ENCODE measurements at regions not wholly inside any gene's neighbourhood (a gene's known extent, or its start where the extent isn't known, plus 50 kb on each side); places are given as distances from the start of the nearest gene placed in this dataset.

- no peak for DNase-seq (ENCODE audit: low spot score)
Observed at GRCh38 chr14:98705871-98706300, 566.1 kb downstream of the BCL11B start.

GRCh38 chr14:98707522-98707921 lies 564.5 kb downstream of the BCL11B start:
- no peak for DNase-seq (ENCODE audit: low spot score)

GRCh38 chr14:98708555-98708954 lies 563.4 kb downstream of the BCL11B start:
- DNase-seq (ENCODE audit: low spot score): no peak

DNA sequence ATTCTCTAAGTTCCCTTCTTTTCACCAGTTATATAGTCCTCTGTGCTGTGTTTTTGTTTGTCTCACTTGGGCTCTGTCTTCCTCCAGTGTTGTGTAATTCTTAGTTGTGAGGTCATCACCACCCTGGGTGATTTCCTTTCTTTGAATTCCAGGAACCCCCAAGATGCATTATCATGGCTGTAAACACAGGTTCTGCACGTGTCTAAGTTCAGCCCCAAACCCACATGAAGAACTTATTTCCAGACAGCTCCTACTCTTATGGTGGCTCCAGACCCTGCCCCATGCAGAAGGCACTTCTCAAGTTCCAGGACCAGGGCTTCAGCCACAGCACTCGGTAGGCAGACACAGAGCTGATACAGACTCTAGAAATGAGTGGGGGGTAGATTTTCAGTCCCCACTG lies 560.5 kb downstream of the BCL11B start:
- DNase-seq (ENCODE audit: low spot score): no peak

GRCh38 chr14:98714626-98715425 lies 557.2 kb downstream of the BCL11B start:
- DNase-seq (ENCODE audit: low spot score): no peak

GRCh38 chr14:98716133-98716532 lies 555.9 kb downstream of the BCL11B start:
- no peak for DNase-seq (ENCODE audit: low spot score)

DNA sequence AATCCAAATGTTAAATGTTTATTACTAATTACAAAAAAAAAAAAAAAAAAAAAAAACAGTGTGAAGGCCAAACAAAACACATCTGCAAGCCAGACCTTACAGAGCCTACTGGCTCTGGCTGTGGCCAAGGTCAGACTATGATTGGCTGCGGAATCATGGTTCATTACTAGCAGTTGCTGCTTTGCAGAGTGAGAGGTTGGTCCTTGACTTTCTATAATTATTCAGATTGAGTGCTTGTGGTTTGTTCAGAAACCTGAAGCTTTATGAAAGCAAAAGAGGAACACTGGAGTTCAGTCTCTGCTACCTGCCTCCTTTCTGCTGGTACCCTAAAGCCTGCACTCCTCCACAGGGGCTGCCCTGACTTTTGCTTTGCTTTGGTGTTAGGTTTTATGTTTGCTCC lies 550.9 kb downstream of the BCL11B start:
- no peak for DNase-seq (ENCODE audit: low spot score)

- DNase-seq (ENCODE audit: low spot score): no peak
Observed at GRCh38 chr14:98724734-98725133, 547.3 kb downstream of the BCL11B start.

GRCh38 chr14:98725191-98725590 lies 546.8 kb downstream of the BCL11B start:
- DNase-seq (ENCODE audit: low spot score): no peak

GRCh38 chr14:98725676-98726075 lies 546.3 kb downstream of the BCL11B start:
- no peak for DNase-seq (ENCODE audit: low spot score)

DNA sequence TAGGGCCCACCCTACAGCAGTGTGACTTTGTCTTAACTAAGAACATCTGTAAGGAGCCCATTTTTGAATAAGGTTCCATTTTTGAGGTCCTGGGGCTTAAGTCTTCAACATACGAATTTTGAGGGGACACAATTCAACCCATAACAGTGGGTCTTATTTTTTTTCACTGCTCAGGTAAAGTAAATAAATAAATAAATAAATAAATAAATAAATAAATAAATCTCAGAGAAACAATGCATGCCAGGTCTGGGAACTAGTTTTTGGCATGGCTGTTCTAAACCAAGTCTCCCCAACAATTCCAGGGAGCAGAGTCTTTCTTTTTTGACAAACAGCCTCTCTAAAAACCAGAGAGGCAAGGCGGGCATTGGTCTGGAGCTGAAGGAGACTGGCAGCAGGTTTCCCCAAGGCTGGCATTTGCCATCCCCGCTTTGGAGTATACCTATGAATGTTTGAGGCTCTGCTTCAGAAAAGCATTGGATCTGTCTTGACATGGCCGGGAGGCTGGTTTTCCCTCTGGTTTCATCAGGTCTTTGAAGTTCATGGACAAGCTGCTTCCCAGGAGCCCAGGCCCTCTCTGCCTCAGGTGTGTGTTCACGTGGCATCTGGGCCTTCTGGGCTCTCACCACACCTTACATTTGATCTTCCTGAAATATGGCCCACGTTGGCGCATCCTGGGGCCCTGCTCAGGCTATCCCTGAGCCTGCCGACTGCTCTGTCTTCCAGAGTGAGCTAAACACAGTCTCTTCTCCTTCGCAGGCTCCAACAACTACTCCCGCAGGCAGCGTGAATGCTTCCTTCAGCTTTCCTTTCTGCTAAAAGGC lies 545.2 kb downstream of the BCL11B start:
- no peak for DNase-seq (ENCODE audit: low spot score)

DNA sequence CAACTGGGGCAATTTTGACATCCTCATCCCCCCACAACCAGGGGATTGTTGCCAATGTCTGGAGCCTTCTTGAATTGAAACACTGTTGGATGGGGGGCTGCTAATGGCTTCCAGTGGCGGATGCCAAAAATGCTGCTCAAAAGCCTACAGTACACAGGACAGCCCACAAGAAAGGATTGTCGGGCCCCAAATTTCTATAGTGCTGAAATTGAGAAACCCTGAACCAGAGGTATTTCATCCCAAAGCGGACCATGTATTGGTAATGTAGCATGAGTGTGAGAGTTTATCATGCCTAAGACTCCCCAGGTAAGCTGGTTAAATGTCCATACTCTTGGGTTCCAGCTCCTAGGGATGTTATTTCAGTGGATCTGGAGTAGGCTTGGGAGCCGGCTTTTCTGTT lies 544.0 kb downstream of the BCL11B start:
- no peak for DNase-seq (ENCODE audit: low spot score)

DNA sequence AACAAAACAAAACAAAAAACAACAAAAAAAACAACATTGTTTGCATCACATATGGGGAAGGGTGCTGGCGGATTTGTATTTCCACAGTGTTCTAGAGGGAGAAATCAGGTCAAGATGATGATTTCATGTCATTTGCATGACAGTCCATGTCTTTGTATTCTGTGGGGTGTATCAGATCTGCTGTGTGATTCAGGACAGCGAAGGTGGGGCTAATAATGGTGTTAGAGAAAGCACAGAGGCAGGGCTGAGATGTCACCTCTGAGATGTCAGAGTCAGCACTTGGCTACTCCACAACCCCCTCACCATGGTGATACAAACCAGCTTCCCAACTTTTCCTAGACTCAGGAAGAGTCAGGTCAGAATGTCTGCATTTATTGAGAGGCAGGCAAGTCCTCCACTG lies 543.2 kb downstream of the BCL11B start:
- DNase-seq (ENCODE audit: low spot score): no peak

DNA sequence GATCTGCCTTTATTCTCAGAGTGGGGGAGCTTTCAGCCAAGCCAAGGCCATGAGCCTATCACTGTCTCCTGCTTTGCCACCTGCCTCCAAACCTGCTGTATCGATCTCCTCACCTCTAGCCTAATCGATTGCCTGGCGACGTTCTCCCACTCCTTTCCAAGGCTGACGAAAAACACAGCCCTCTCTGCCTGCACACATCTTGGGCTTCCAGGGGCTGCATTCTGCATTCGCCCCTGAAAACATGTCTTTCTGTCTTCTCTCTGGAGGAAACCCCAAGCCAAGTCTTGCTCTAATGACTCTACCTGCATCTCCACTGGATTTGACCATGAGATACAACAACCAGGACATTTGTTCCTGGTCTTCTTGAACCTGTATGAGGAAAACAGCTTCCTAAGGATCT lies 540.7 kb downstream of the BCL11B start:
- no peak for DNase-seq (ENCODE audit: low spot score)

GRCh38 chr14:98731701-98732100 lies 540.3 kb downstream of the BCL11B start:
- no peak for DNase-seq (ENCODE audit: low spot score)

- DNase-seq (ENCODE audit: low spot score): no peak
Observed at GRCh38 chr14:98733536-98733935, 538.5 kb downstream of the BCL11B start.

DNA sequence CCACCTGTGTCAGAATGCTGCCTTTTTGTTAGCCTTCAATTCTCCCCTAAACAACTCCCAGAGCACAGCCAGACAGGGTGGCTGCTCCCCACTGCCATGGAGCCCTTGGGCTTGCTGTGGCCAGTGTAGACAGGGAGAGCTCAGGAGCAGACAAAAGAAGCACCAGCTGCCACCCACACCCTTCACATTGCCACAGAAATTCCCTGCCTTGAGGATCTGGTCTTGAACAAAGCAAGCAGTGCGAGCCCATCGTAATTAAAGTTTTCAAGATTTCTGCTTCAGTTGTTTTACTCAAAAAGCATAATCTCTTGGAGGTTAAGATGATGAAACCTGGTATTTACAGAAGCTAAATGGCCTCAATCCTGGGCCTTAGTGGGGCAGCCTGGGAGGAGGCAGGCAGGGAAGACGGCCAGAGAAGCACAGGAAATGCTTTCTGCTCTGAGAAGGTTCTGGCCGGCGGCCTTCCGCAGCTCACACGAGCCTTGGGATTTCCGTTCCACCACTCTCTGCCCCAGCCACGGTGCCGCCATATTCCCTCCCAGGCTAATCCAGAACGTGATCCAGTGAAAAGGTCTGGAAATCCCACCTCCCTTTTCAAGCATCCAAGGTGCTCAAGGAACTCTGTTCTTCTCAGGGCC lies 535.2 kb downstream of the BCL11B start:
- DNase-seq (ENCODE audit: low spot score): no peak

DNA sequence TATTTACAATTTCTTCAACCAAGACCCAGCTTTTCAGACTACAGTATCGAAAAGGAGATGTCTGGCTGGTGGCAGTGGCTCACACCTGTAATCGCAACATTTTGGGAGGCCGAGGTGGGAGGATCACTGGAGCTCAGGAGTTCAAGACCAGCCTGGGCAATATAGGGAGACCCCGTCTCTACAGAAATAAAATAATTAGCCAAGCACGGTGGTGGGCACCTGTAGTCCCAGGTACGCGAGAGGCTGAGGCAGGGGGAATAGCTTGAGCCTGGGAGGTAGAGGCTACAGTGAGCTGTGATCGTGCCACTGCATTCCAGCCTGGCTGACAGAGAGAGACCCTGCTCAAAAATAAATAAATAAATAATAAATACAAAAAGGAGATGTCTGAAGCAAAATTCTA lies 530.5 kb downstream of the BCL11B start:
- DNase-seq (ENCODE audit: low spot score): no peak

DNA sequence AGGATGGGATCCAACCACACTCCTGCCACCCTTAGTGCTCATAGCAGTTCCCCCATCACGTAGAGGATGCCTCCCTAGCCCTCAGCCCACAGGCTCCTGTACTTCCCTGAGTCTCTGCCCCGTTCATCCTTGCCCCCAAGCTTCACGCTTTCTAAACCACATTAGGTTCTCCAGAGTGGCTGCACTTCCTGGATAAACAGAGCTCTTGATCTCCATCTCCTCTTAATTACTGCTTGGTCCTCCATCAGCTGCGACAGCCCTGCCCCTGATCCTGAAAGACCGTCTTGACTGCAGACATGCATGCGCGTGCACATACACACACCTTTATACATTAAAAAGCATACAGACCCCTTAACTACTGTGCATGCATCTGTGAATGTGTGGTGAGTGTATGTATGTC lies 530.0 kb downstream of the BCL11B start:
- DNase-seq (ENCODE audit: low spot score): no peak

DNA sequence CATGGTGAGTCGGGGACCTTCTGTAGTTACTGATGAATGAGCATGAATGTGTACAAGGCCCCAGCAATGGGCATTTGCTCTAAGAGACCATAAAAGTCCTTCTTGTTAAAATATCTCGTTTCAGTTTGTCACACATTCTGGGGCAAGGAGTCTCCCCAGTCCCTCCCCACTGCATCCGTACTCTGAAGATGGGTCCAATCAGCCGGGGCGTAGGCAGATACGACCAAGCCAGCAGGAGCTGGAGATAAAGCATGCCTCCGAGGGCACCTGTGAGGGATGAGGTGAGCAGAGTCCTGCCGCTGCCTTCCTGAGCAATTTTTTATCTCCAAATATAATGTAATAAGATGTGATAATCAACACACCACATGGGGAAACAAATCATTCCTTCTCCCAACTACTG lies 528.5 kb downstream of the BCL11B start:
- no peak for DNase-seq (ENCODE audit: low spot score)

DNA sequence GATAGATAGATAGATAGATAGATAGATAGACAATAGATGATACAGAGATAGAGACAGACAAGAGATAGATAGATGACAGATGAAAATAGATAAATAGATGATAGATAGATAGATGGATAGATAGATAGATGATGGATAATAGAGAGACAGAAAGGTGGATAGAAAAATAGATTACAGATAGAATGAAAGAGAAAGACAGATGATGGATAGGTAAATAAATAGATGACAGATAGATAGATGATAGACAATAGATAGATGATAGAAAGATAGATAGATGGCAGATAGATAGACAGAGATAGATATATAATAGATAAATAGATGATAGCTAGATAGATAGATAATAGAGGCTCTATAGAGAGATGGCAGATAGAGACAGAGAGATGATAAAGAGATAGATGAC lies 523.0 kb downstream of the BCL11B start:
- DNase-seq (ENCODE audit: low spot score): no peak

DNA sequence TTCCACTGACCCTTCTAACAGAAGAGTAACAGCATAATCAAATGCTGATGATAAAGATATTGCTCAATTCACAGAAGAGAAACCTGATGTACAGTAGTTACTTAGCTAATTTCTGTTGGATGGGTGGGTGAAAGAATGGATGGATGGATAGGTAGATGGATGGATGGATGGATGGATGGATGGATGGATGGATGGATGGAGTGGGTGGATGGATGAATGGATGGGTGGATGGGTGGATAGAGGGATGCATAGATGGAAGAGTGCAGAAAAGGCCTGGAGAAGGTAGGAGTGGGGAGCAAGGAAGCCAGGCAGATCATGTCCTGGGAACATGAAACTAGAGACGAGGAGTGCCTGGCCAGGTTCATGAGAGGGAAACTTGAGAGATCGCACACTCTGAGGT lies 520.9 kb downstream of the BCL11B start:
- no peak for DNase-seq (ENCODE audit: low spot score)

DNA sequence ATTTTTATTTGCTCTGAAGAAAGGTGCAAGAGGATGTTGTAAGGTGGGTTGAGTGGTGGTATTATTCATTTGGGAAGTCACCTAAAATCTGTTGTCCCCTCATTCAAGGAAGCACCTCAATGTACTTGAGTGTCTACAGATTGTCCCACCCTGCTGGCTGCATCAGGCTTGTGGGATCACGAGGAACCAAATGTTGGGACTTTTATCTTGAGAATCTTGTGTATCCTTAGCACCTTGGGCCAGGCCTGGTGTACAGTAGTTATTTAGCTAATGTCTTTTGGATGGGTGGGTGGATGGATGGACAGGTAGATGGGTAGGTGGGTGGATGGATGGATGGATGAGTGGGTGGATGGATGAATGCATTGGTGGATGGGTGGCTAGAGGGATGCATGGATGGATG lies 519.3 kb downstream of the BCL11B start:
- no peak for DNase-seq (ENCODE audit: low spot score)
